CD14-positive monocyte (primary cell): ENCODE measurements at regions not wholly inside any gene's neighbourhood (a gene's known extent, or its start where the extent isn't known, plus 50 kb on each side); places are given as distances from the start of the nearest gene placed in this dataset.

Experiments used
- DNase-seq, 3 donors: peaks; one replicate each; pipeline ENCODE4 v3.0.0-alpha.2; 2011 to 2022
- H2AFZ ChIP-seq: 2 replicates; pipeline ENCODE4 v1.6.0; 2012; ENCODE audit warnings: mild to moderate bottlenecking, low read depth, low read length, inconsistent platforms; ENCODE audit not compliant: insufficient read depth, poor library complexity, severe bottlenecking
- H3K27ac ChIP-seq, 2 donors: 1 replicate in 1 of 2; 2 replicates in 1 of 2; pipeline ENCODE4 v1.5.1; 2012 to 2013; ENCODE audit warnings: low read length in 2 of 2, control low read depth in 1 of 2, inconsistent platforms in 1 of 2, low read depth in 1 of 2, mild to moderate bottlenecking in 1 of 2
- H3K27me3 ChIP-seq, 2 donors: one replicate each; pipeline versions ENCODE4 v1.6.0 to v1.6.1; 2011 to 2013; ENCODE audit warnings: low read length in 2 of 2; ENCODE audit not compliant: control insufficient read depth in 2 of 2, insufficient read depth in 2 of 2
- H3K36me3 ChIP-seq, 2 donors: replicated peaks in 1 of 2; 1 replicate in 1 of 2; 2 replicates in 1 of 2; pipeline versions ENCODE4 v1.5.1 to v1.6.1; 2012 to 2013; ENCODE audit warnings: low read length in 2 of 2, control low read depth in 1 of 2, inconsistent platforms in 1 of 2, mild to moderate bottlenecking in 1 of 2; ENCODE audit not compliant: insufficient read depth in 2 of 2, control insufficient read depth in 1 of 2
- H3K4me1 ChIP-seq, 2 donors: 1 replicate in 1 of 2; 2 replicates in 1 of 2; pipeline versions ENCODE4 v1.5.1 to v1.6.1; 2012 to 2013; ENCODE audit warnings: low read length in 2 of 2, control low read depth in 1 of 2, inconsistent platforms in 1 of 2, mild to moderate bottlenecking in 1 of 2, moderate library complexity in 1 of 2; ENCODE audit not compliant: insufficient read depth in 2 of 2, control insufficient read depth in 1 of 2
- H3K4me2 ChIP-seq: replicated peaks from 2 replicates; pipeline ENCODE3; 2012; ENCODE audit warnings: low read length, moderate library complexity, mild to moderate bottlenecking; ENCODE audit not compliant: poor library complexity, severe bottlenecking; ENCODE audit errors: extremely low read depth
- H3K4me3 ChIP-seq, 3 experiments: fragments of 200-600 bp in 1 of 3; sonication (generic) in 1 of 3; replicated peaks in 1 of 3; 1 replicate in 2 of 3; 2 replicates in 1 of 3; pipeline ENCODE4 v1.5.1; 2011 to 2013; ENCODE audit warnings: low read length in 3 of 3, mild to moderate bottlenecking in 3 of 3, control low read depth in 2 of 3, low read depth in 2 of 3, inconsistent platforms in 1 of 3, moderate library complexity in 1 of 3
- H3K79me2 ChIP-seq: 2 replicates; pipeline ENCODE4 v1.6.0; 2012; ENCODE audit warnings: mild to moderate bottlenecking, control low read depth, inconsistent platforms, low read length, moderate library complexity; ENCODE audit not compliant: insufficient read depth
- H3K9ac ChIP-seq: 2 replicates; pipeline ENCODE4 v1.6.0; 2017; ENCODE audit warnings: low read length, mild to moderate bottlenecking; ENCODE audit not compliant: insufficient read depth, poor library complexity, severe bottlenecking
- H3K9me3 ChIP-seq, 2 donors: replicated peaks in 1 of 2; 1 replicate in 1 of 2; 2 replicates in 1 of 2; pipeline versions ENCODE4 v1.5.1 to v1.6.1; 2012 to 2013; ENCODE audit warnings: low read length in 2 of 2, control low read depth in 1 of 2; ENCODE audit not compliant: control insufficient read depth in 1 of 2, insufficient read depth in 1 of 2
- H4K20me1 ChIP-seq: 2 replicates; pipeline ENCODE4 v1.6.0; 2012; ENCODE audit warnings: mild to moderate bottlenecking, low read length, control low read depth, moderate library complexity; ENCODE audit not compliant: insufficient read depth
- H3K27ac Mint-ChIP-seq, 7 donors: one replicate each; pipeline ENCODE4 v1.8.0; 2020; ENCODE audit warnings: mild to moderate bottlenecking in 7 of 7, mixed read lengths in 7 of 7, moderate library complexity in 6 of 7, inconsistent platforms in 2 of 7
- H3K27me3 Mint-ChIP-seq, 3 donors: one replicate each; pipeline ENCODE4 v1.8.0; 2021 to 2022; ENCODE audit warnings: low read depth in 3 of 3, mild to moderate bottlenecking in 3 of 3, mixed read lengths in 3 of 3, moderate library complexity in 3 of 3, inconsistent platforms in 1 of 3
- H3K36me3 Mint-ChIP-seq, 2 donors: one replicate each; pipeline ENCODE4 v1.8.0; 2020; ENCODE audit warnings: mixed read lengths in 2 of 2, inconsistent platforms in 1 of 2, mild to moderate bottlenecking in 1 of 2
- H3K4me1 Mint-ChIP-seq: one replicate; pipeline ENCODE4 v1.8.0; 2020; ENCODE audit warnings: mild to moderate bottlenecking, mixed read lengths
- H3K4me3 Mint-ChIP-seq, 2 donors: one replicate each; pipeline ENCODE4 v1.8.0; 2020; ENCODE audit warnings: mild to moderate bottlenecking in 2 of 2, mixed read lengths in 2 of 2, moderate library complexity in 1 of 2
- H3K9me3 Mint-ChIP-seq, 7 donors: one replicate each; pipeline ENCODE4 v1.8.0; 2020 to 2022; ENCODE audit warnings: mixed read lengths in 7 of 7, mild to moderate bottlenecking in 6 of 7, moderate library complexity in 6 of 7, inconsistent platforms in 2 of 7
- WGBS: methylation state at CpG from one replicate; pipeline ENCODE4 v1.1.5; 2013; ENCODE audit warnings: missing lambda C conversion rate; ENCODE audit not compliant: insufficient coverage; 5-methylcytosine and 5-hydroxymethylcytosine counted together
- intact Hi-C, 2 donors: fragments of 100-400 bp; cut with micrococcal nuclease; formaldehyde crosslinking; loops; one replicate each; pipeline versions ENCODE4 v1.15.0 to v1.15.1; 2023
- TF ChIP-seq, protein P1 (sequence below): fragments of 200-600 bp; IDR thresholded peaks from one replicate; pipeline ENCODE4 v1.8.0; 2022; ENCODE audit warnings: antibody characterized with exemption, mild to moderate bottlenecking

DNA sequence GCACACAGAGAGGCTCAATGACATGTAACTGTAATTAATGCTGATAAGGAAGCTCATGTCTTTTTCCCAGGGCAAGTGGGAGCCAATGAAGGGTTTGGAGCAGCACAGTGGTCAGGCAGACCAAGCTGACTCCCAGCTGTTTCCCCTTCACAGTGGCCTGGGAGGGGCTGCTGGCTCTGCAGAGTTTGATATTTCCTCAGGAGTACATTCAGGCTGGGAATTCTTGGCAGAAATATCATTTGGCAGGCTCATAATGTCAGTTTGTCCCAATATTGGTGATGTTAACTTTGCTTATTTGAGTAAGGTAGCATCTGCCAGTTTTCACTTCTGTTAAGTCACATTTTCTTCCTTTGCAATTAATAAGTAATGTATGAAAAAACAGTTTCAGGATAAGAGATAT lies 247.0 kb downstream of the EMP1 start:
- TF ChIP-seq, protein P1, sequence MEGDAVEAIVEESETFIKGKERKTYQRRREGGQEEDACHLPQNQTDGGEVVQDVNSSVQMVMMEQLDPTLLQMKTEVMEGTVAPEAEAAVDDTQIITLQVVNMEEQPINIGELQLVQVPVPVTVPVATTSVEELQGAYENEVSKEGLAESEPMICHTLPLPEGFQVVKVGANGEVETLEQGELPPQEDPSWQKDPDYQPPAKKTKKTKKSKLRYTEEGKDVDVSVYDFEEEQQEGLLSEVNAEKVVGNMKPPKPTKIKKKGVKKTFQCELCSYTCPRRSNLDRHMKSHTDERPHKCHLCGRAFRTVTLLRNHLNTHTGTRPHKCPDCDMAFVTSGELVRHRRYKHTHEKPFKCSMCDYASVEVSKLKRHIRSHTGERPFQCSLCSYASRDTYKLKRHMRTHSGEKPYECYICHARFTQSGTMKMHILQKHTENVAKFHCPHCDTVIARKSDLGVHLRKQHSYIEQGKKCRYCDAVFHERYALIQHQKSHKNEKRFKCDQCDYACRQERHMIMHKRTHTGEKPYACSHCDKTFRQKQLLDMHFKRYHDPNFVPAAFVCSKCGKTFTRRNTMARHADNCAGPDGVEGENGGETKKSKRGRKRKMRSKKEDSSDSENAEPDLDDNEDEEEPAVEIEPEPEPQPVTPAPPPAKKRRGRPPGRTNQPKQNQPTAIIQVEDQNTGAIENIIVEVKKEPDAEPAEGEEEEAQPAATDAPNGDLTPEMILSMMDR, result no peak
- Mint-ChIP-seq H3K4me3 (no peak overlapping the region), H3K9me3 (peaks cover 0 to 2% (median 0%) of the 10 kb centered on the region in 7 donors), H3K4me1 (no peaks in the 10 kb centered on the region), H3K36me3 (no peaks in the 10 kb centered on the region), H3K27me3 (no peaks in the 10 kb centered on the region), H3K27ac (no peak overlapping the region)
- Histone ChIP-seq H3K4me1 (no peaks in the 10 kb centered on the region), H3K27ac (no peak overlapping the region), H3K9me3 (no peaks in the 10 kb centered on the region), H3K36me3 (no peaks in the 10 kb centered on the region), H3K4me2 (no peak overlapping the region), H3K4me3 (no peak overlapping the region), H3K27me3 (no peaks in the 10 kb centered on the region), H2AFZ (no peak overlapping the region), H3K79me2 (no peaks in the 10 kb centered on the region), H3K9ac (no peak overlapping the region), H4K20me1 (no peaks in the 10 kb centered on the region)
- intact Hi-C loops, result no loop called here
- no peak for DNase-seq

DNA sequence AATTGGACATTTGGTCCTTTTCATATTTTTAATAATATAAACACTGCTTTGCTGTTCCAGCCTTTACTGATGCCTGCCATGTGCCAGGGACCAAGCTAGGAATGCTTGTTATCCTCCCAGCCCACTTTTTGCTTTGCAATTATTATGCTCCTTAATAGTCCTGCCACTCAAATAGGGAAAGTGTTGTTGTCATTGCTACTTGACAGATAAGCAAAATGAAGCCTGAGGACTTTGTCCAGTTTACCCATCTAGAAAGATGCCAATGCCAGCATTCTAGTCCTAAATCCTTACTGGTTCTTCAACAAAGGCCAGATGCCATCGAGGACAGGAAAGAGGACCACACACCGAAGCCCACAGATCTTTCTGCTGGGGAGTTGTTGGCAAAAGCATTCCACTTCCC lies 246.5 kb downstream of the EMP1 start:
- Mint-ChIP-seq H3K27ac (no peak overlapping the region), H3K36me3 (no peaks in the 10 kb centered on the region), H3K4me1 (no peaks in the 10 kb centered on the region), H3K9me3 (peaks cover 0 to 2% (median 0%) of the 10 kb centered on the region in 7 donors), H3K27me3 (no peaks in the 10 kb centered on the region), H3K4me3 (no peak overlapping the region)
- TF ChIP-seq, protein P1, result no peak
- Histone ChIP-seq H3K36me3 (no peaks in the 10 kb centered on the region), H3K79me2 (no peaks in the 10 kb centered on the region), H3K9ac (no peak overlapping the region), H3K4me1 (no peaks in the 10 kb centered on the region), H3K27me3 (no peaks in the 10 kb centered on the region), H3K4me3 (no peak overlapping the region), H3K27ac (no peak overlapping the region), H3K4me2 (no peak overlapping the region), H3K9me3 (no peaks in the 10 kb centered on the region), H2AFZ (no peak overlapping the region), H4K20me1 (no peaks in the 10 kb centered on the region)
- intact Hi-C loops, result no loop called here
- WGBS, result no CpG with 5 or more reads among the region's 2 CpGs
- DNase-seq, result no peak
